H1 (cell line): ENCODE measurements at regions not wholly inside any gene's neighbourhood (a gene's known extent, or its start where the extent isn't known, plus 50 kb on each side); places are given as distances from the start of the nearest gene placed in this dataset.

Experiments
- CTCF ChIA-PET: fragments of 300-600 bp; sonication (Branson Sonifier 250); formaldehyde crosslinking; loops from one replicate; lab custom pipeline; 2021; ENCODE audit not compliant: partially characterized antibody; lab: Charles Lee
- POLR2A ChIA-PET: fragments of 300-600 bp; sonication (Branson Sonifier 250); formaldehyde crosslinking; loops from one replicate; lab custom pipeline; 2021; ENCODE audit warnings: inconsistent platforms; ENCODE audit not compliant: partially characterized antibody; lab: Charles Lee
- DNase-seq, 2 experiments: peaks; one replicate each; pipeline versions ENCODE4 v3.0.0 to v3.0.0-alpha.2; 2010 to 2022; ENCODE audit warnings: low spot score in 2 of 2, low read depth in 1 of 2, mixed read lengths in 1 of 2
- FAIRE-seq: peaks from 2 replicates; lab custom pipeline; 2011; peaks lifted over from hg19 to GRCh38; lab: Jason Lieb, UNC
- H2AFZ ChIP-seq: 2 replicates; pipeline ENCODE4 v1.8.1; 2012; ENCODE audit warnings: low read length, inconsistent platforms
- H2AK5ac ChIP-seq: 2 replicates; pipeline ENCODE4 v1.6.1; 2013; ENCODE audit warnings: low read depth, low read length
- H2BK120ac ChIP-seq: replicated peaks from 2 replicates; pipeline ENCODE3; 2013; ENCODE audit warnings: low read depth, low read length, inconsistent platforms
- H2BK12ac ChIP-seq: 2 replicates; pipeline ENCODE4 v1.6.1; 2013; ENCODE audit warnings: low read depth, low read length
- H2BK15ac ChIP-seq: 2 replicates; pipeline ENCODE4 v1.6.1; 2013; ENCODE audit warnings: low read length
- H2BK20ac ChIP-seq: 2 replicates; pipeline ENCODE4 v1.6.1; 2013; ENCODE audit warnings: low read length
- H2BK5ac ChIP-seq: 2 replicates; pipeline ENCODE4 v1.6.1; 2013; ENCODE audit warnings: low read depth, low read length
- H3K14ac ChIP-seq: 2 replicates; pipeline ENCODE4 v1.6.1; 2013; ENCODE audit warnings: inconsistent platforms; ENCODE audit not compliant: insufficient read length
- H3K18ac ChIP-seq: 2 replicates; pipeline ENCODE4 v1.6.1; 2013; ENCODE audit warnings: low read length; ENCODE audit errors: extremely low read depth
- H3K23ac ChIP-seq: 2 replicates; pipeline ENCODE4 v1.6.1; 2013; ENCODE audit warnings: inconsistent platforms; ENCODE audit not compliant: insufficient read length
- H3K23me2 ChIP-seq: 2 replicates; pipeline ENCODE4 v1.6.1; 2013; ENCODE audit warnings: low read depth, low read length
- H3K27ac ChIP-seq: 2 replicates; pipeline ENCODE4 v1.6.1; 2011; ENCODE audit warnings: low read depth, low read length, inconsistent platforms
- H3K27me3 ChIP-seq, 4 experiments: replicated peaks in 1 of 4; 1 replicate in 1 of 4; 2 replicates in 3 of 4; pipeline versions ENCODE4 v1.6.1 to v1.8.1; 2011 to 2013; ENCODE audit warnings: low read length in 3 of 4, mild to moderate bottlenecking in 3 of 4, inconsistent platforms in 2 of 4, mixed read lengths in 2 of 4, moderate library complexity in 1 of 4; ENCODE audit not compliant: control insufficient read depth in 3 of 4, insufficient read depth in 3 of 4; ENCODE audit errors: extremely low read depth in 1 of 4
- H3K36me3 ChIP-seq, 4 experiments: 2 replicates each; pipeline versions ENCODE4 v1.6.1 to v1.8.1; 2011 to 2013; ENCODE audit warnings: mild to moderate bottlenecking in 4 of 4, low read length in 3 of 4, moderate library complexity in 2 of 4, control low read depth in 1 of 4, inconsistent platforms in 1 of 4; ENCODE audit not compliant: insufficient read depth in 4 of 4, control insufficient read depth in 2 of 4
- H3K4ac ChIP-seq: replicated peaks from 2 replicates; pipeline ENCODE3; 2013; ENCODE audit warnings: low read length, low read depth, mixed read lengths, inconsistent platforms; ENCODE audit not compliant: insufficient read length
- H3K4me1 ChIP-seq, 4 experiments: replicated peaks in 1 of 4; 1 replicate in 1 of 4; 2 replicates in 3 of 4; pipeline versions ENCODE4 v1.6.1 to v1.8.1; 2011 to 2013; ENCODE audit warnings: low read length in 3 of 4, inconsistent platforms in 2 of 4, mixed read lengths in 1 of 4; ENCODE audit not compliant: insufficient read depth in 4 of 4, control insufficient read depth in 3 of 4
- H3K4me2 ChIP-seq, 2 experiments: 2 replicates each; pipeline versions ENCODE4 v1.6.1 to v1.8.1; 2011 to 2013; ENCODE audit warnings: low read depth in 2 of 2, low read length in 2 of 2, control low read depth in 1 of 2, inconsistent platforms in 1 of 2, mild to moderate bottlenecking in 1 of 2; ENCODE audit not compliant: insufficient read depth in 1 of 2
- H3K4me3 ChIP-seq, 4 experiments: fragments of 200-600, 300-600 bp in 1 of 4; sonication (generic), shearing (Covaris generic), sonication (Bioruptor Twin) in 1 of 4; 2 replicates each; pipeline versions ENCODE4 v1.5.1 to v1.8.1; 2011 to 2016; ENCODE audit warnings: low read length in 4 of 4, low read depth in 3 of 4, control low read depth in 2 of 4, inconsistent platforms in 2 of 4, mild to moderate bottlenecking in 2 of 4, mixed read lengths in 1 of 4, moderate library complexity in 1 of 4; ENCODE audit not compliant: insufficient read depth in 2 of 4; ENCODE audit errors: extremely low read depth in 1 of 4
- H3K56ac ChIP-seq: replicated peaks from 2 replicates; pipeline ENCODE3; 2013; ENCODE audit warnings: low read depth, mild to moderate bottlenecking, mixed read lengths, low read length, inconsistent platforms; ENCODE audit not compliant: insufficient read length
- H3K79me1 ChIP-seq: 2 replicates; pipeline ENCODE4 v1.6.1; 2013; ENCODE audit warnings: low read depth, low read length, control low read depth
- H3K79me2 ChIP-seq, 2 experiments: 2 replicates each; pipeline versions ENCODE4 v1.6.1 to v1.8.1; 2012 to 2013; ENCODE audit warnings: low read length in 2 of 2, mild to moderate bottlenecking in 2 of 2, inconsistent platforms in 1 of 2; ENCODE audit not compliant: insufficient read depth in 2 of 2, control insufficient read depth in 1 of 2
- H3K9ac ChIP-seq, 4 experiments: replicated peaks in 1 of 4; 1 replicate in 1 of 4; 2 replicates in 3 of 4; pipeline versions ENCODE4 v1.6.1 to v1.8.1; 2011 to 2013; ENCODE audit warnings: low read depth in 3 of 4, low read length in 3 of 4, control low read depth in 2 of 4, mild to moderate bottlenecking in 2 of 4, moderate library complexity in 2 of 4, inconsistent platforms in 1 of 4; ENCODE audit errors: extremely low read depth in 1 of 4
- H3K9me3 ChIP-seq, 2 experiments: 2 replicates each; pipeline versions ENCODE4 v1.6.1 to v1.8.1; 2012 to 2013; ENCODE audit warnings: mild to moderate bottlenecking in 2 of 2, moderate library complexity in 2 of 2, control low read depth in 1 of 2, inconsistent platforms in 1 of 2, low read depth in 1 of 2, low read length in 1 of 2, mixed read lengths in 1 of 2; ENCODE audit not compliant: insufficient read depth in 2 of 2
- H4K20me1 ChIP-seq, 2 experiments: replicated peaks in 1 of 2; 2 replicates each; pipeline versions ENCODE3 to v1.8.1; 2011 to 2013; ENCODE audit warnings: inconsistent platforms in 2 of 2, low read length in 2 of 2, mild to moderate bottlenecking in 1 of 2; ENCODE audit not compliant: insufficient read depth in 2 of 2, control insufficient read depth in 1 of 2
- H4K5ac ChIP-seq: 2 replicates; pipeline ENCODE4 v1.6.1; 2013; ENCODE audit warnings: low read length, low read depth, mixed read lengths, inconsistent platforms; ENCODE audit not compliant: insufficient read length
- H4K8ac ChIP-seq: 2 replicates; pipeline ENCODE4 v1.8.0; 2013; ENCODE audit warnings: mild to moderate bottlenecking, moderate library complexity, low read length, inconsistent platforms; ENCODE audit not compliant: insufficient read depth; ENCODE audit errors: extremely low read depth
- H4K91ac ChIP-seq: replicated peaks from 2 replicates; pipeline ENCODE3; 2013; ENCODE audit warnings: low read length, mixed read lengths, inconsistent platforms; ENCODE audit not compliant: insufficient read length
- CHD2 ChIP-seq: IDR thresholded peaks from 2 replicates; pipeline ENCODE4 v1.6.1; 2012; ENCODE audit warnings: low read length, improper control_type of control experiment
- KDM1A ChIP-seq: fragments of 200-600, 300-600 bp; sonication (generic); IDR thresholded peaks from 2 replicates; pipeline ENCODE4 v1.7.1; 2016; ENCODE audit warnings: mild to moderate bottlenecking, low read length, borderline replicate concordance
- KDM5A ChIP-seq: fragments of 200-600 bp; IDR thresholded peaks from 2 replicates; pipeline ENCODE4 v1.7.1; 2012; ENCODE audit warnings: mild to moderate bottlenecking, low read length, inconsistent platforms, mixed read lengths
- NANOG ChIP-seq: IDR thresholded peaks from 2 replicates; pipeline ENCODE4 v1.6.1; 2011; ENCODE audit warnings: low read length, low read depth, mild to moderate bottlenecking, inconsistent platforms; ENCODE audit not compliant: insufficient read depth, poor library complexity, severe bottlenecking
- WGBS, 2 experiments: shearing (Covaris generic) in 1 of 2; methylation state at CpG; one replicate each; pipeline versions ENCODE4 v1.1.6 to v1.1.7; 2013 to 2015; ENCODE audit warnings: low lambda C conversion rate in 2 of 2, mixed read lengths in 2 of 2, inconsistent platforms in 1 of 2, low coverage in 1 of 2, missing lambda C conversion rate in 1 of 2; ENCODE audit not compliant: insufficient replicate concordance in 2 of 2, insufficient coverage in 1 of 2, insufficient read length in 1 of 2; ENCODE audit errors: extremely low coverage in 1 of 2, missing lambda C conversion rate in 1 of 2; 5-methylcytosine and 5-hydroxymethylcytosine counted together
- TF ChIP-seq, protein P1 (sequence below): IDR thresholded peaks from 2 replicates; pipeline ENCODE4 v1.6.1; 2012; ENCODE audit warnings: inconsistent platforms

GRCh38 chr6:4380881-4381281 lies 245.5 kb upstream of the ECI2 start:
- H3K18ac ChIP-seq, result no peak overlapping the region
- ChIA-PET POLR2A (no interaction called here), CTCF (interaction anchor here (0.7 kb wide), 1 partner anchor 189 kb away, joined by 3 read pairs; no protein-coding TSS in a partner anchor)
- H4K20me1 ChIP-seq, result no peaks in the 10 kb centered on the region
- peak overlapping the region; percentile 51; the same call in 1 of the 2 replicates for H2BK20ac ChIP-seq
- H4K8ac ChIP-seq, result no peak overlapping the region
- 84% methylated on average over 7 of the region's 7 CpGs; no CpG with 5 or more reads in 1 of the 2 experiments for WGBS, 2 experiments
- H3K27me3 ChIP-seq, result no peaks in the 10 kb centered on the region
- no peak overlapping the region for H4K5ac ChIP-seq
- H3K4me1 ChIP-seq, result peaks cover 0 to 12% (median 4%) of the 10 kb centered on the region in 4 experiments; a peak in 5 of 7 replicates
- FAIRE-seq (no peak), DNase-seq (no peak)
- no peak overlapping the region for H2BK15ac ChIP-seq
- no peak overlapping the region for H3K9ac ChIP-seq
- H2BK5ac ChIP-seq, result no peak overlapping the region
- no peak overlapping the region for H2AK5ac ChIP-seq
- no peak overlapping the region for H3K4me3 ChIP-seq
- H3K23ac ChIP-seq, result no peak overlapping the region
- H3K56ac ChIP-seq, result no peak overlapping the region
- no peaks in the 10 kb centered on the region for H3K23me2 ChIP-seq
- no peak overlapping the region for H3K4ac ChIP-seq
- H2BK120ac ChIP-seq, result no peak overlapping the region
- no peaks in the 10 kb centered on the region for H3K79me2 ChIP-seq
- no peak overlapping the region for H4K91ac ChIP-seq
- H2AFZ ChIP-seq, result no peak overlapping the region
- no peaks in the 10 kb centered on the region for H3K79me1 ChIP-seq
- H3K4me2 ChIP-seq, result no peak overlapping the region
- H3K36me3 ChIP-seq, result no peaks in the 10 kb centered on the region; a peak in 1 of 8 replicates
- no peaks in the 10 kb centered on the region for H3K9me3 ChIP-seq
- H3K14ac ChIP-seq, result no peak overlapping the region
- no peak overlapping the region for H3K27ac ChIP-seq
- no peak overlapping the region for H2BK12ac ChIP-seq
- no peak for TF ChIP-seq NANOG
- no peak for TF ChIP-seq CHD2
- TF ChIP-seq KDM1A, result no peak
- TF ChIP-seq KDM5A, result no peak
- TF ChIP-seq, protein P1, sequence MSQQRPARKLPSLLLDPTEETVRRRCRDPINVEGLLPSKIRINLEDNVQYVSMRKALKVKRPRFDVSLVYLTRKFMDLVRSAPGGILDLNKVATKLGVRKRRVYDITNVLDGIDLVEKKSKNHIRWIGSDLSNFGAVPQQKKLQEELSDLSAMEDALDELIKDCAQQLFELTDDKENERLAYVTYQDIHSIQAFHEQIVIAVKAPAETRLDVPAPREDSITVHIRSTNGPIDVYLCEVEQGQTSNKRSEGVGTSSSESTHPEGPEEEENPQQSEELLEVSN, result no peak
